Neural progenitor cell (in vitro differentiated cells): ENCODE measurements at regions not wholly inside any gene's neighbourhood (a gene's known extent, or its start where the extent isn't known, plus 50 kb on each side); places are given as distances from the start of the nearest gene placed in this dataset.

Source experiments
- CTCF ChIP-seq: fragments of 200-600 bp; sonication (generic); IDR thresholded peaks from 2 replicates; pipeline ENCODE4 v1.5.1; 2017; ENCODE audit warnings: antibody characterized with exemption, mild to moderate bottlenecking
- EZH2 ChIP-seq: fragments of 200-600 bp; sonication (generic); IDR thresholded peaks from 2 replicates; pipeline ENCODE4 v1.6.1; 2017; ENCODE audit warnings: antibody characterized with exemption, mild to moderate bottlenecking, moderate library complexity

GRCh38 chr2:76413436-76413835, 702.7 kb upstream of the GCFC2 start:
- no peak for TF ChIP-seq CTCF
- TF ChIP-seq EZH2: no peak
